NCI-H774 (cell line): ENCODE measurements at regions not wholly inside any gene's neighbourhood (a gene's known extent, or its start where the extent isn't known, plus 50 kb on each side); places are given as distances from the start of the nearest gene placed in this dataset.
"Not testable (repeated sequence)": the region's sequence is repeated elsewhere in the genome, so short reads cannot be mapped to it uniquely, and the experiment has no call there.

ENCODE experiments used
- DNase-seq: peaks from one replicate; lab custom pipeline; 2025; lab: John Stamatoyannopoulos, UW

DNA sequence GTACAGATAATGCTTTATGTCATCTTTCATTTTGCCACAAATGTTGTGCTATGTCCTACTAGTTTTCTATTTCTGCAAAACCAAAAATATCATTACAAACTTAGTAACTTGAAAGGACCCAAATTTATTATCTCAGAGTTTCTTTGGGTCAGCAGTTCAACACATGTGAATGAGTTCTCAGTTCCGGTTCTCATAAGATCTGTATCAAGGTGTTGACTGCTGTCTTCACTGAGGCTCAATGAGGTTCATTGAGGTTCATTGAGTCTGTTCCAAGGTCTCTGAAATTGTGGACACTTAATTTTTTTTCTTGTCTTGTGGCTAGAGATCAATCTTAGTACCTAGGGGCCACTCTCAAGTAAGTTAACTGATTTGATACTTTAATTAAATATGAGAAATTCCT is 525.1 kb upstream of the BRINP3 start:
- DNase-seq = no peak

- DNase-seq = no peak
These were observed 539.1 kb upstream of the BRINP3 start for GRCh38 chr1:191016765-191017164.

GRCh38 chr1:191022856-191023255 is 545.2 kb upstream of the BRINP3 start:
- DNase-seq = no peak

GRCh38 chr1:191025896-191026642 is 548.4 kb upstream of the BRINP3 start:
- DNase-seq = no peak

GRCh38 chr1:191026828-191027227 is 549.2 kb upstream of the BRINP3 start:
- DNase-seq = no peak

- no peak for DNase-seq
These were observed 556.5 kb upstream of the BRINP3 start for GRCh38 chr1:191034132-191034531.

DNA sequence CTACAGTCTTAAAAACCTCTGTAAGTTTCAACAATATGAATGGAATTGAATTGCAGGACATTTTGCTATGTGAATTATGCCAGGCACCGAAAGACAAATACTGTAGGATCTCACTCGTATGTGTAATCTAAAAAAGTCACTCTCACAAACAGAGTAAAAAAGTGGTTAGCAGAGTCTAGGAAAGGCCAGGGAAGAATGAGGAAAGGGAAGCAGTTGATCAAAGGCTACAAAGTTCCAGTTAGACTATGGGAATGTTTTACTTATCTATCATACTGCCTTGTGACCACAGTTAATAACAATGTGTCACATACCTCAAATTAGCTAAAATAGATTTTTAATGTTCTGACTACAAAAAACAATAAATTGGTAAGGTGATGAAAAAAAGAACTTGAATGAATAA is 565.4 kb upstream of the BRINP3 start:
- DNase-seq = no peak

GRCh38 chr1:191049781-191050180 is 572.1 kb upstream of the BRINP3 start:
- no peak for DNase-seq

GRCh38 chr1:191052888-191053287 is 575.2 kb upstream of the BRINP3 start:
- no peak for DNase-seq

DNA sequence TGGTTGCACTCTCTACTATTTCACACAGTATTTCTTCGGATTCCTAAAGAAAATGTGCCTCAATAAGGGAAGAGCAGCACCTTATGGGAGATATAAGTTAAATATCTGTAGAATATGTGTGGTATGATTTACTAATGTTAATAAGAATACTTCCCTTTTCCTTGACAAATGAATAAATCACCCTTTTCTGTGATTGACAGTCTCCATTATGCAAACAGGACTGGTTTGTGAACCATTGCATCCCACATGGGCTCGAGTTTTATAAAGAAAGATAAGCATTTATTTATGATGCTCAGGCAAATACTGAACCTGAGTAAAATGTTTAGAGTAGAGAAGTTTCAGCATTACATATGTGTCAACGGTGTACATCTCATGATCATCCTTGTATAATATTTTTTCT is 587.7 kb upstream of the BRINP3 start:
- DNase-seq = no peak

GRCh38 chr1:191065771-191066170 is 588.1 kb upstream of the BRINP3 start:
- no peak for DNase-seq

GRCh38 chr1:191074881-191075280 is 597.2 kb upstream of the BRINP3 start:
- DNase-seq = no peak

- not testable (repeated sequence) for DNase-seq
These were observed 605.4 kb upstream of the BRINP3 start for GRCh38 chr1:191083090-191083489.

GRCh38 chr1:191085121-191085520 is 607.5 kb upstream of the BRINP3 start:
- no peak for DNase-seq

GRCh38 chr1:191086910-191087309 is 609.2 kb upstream of the BRINP3 start:
- DNase-seq = no peak

- no peak for DNase-seq
These were observed 618.7 kb upstream of the BRINP3 start for GRCh38 chr1:191096405-191096804.

DNA sequence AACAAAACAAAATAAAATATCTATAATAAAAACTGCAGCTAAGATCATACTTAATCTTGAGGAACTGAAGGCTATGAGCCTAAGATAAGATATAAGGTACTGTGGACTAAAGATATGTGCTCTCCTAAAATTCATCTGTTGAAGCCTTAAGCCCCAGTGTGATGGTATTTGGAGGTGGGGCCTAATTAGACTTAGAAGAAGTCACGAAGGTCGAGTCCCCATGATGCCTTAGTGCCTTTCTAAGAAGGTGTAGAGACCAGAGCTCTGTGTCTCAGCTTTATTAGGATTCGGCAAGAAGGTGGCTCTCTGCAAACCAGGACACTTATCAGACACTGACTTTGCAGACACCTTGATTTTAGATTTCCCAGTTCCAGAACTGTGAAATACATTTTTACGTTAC is 622.0 kb upstream of the BRINP3 start:
- DNase-seq = no peak

DNA sequence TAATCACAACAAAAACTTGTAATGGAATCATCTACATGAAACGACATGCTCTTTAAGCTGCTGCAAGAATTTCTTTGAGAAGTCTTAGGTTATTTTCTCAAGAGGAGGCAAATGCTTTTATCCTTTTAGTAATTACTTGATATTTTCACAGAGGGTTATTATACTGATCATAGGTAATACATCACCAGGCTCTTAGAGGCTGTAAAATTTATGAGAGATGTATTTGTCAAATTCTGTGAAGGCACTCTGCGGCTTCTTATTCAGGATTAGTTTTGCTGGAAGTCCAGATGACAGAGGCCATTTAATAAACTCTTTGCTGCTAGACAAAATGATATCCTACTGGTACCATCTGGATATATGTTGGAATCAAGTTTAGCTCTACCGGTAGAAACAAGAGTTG is 624.3 kb upstream of the BRINP3 start:
- no peak for DNase-seq

DNA sequence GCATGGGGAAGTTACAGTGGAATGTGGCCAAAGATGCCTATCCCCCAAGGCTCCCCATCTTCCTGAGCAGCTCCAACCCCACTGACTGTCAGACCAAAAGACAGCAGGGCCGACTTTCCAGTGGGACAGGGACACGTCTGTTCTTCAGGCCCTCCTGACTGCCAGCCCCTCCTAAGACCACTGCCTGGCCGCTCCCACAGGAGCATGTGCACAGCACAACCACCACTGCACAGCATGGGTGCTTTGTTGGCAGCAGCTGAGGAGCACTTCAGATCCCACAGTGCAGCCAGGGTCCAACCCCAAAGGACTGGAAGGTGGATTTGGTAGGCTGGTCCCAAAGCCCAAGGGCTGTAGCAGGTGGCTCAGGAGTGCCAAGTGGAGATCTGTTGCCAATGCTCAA is 648.3 kb upstream of the BRINP3 start:
- DNase-seq = no peak

GRCh38 chr1:191134796-191135195 is 657.1 kb upstream of the BRINP3 start:
- no peak for DNase-seq

GRCh38 chr1:191140038-191140437 is 662.4 kb upstream of the BRINP3 start:
- DNase-seq = no peak

DNA sequence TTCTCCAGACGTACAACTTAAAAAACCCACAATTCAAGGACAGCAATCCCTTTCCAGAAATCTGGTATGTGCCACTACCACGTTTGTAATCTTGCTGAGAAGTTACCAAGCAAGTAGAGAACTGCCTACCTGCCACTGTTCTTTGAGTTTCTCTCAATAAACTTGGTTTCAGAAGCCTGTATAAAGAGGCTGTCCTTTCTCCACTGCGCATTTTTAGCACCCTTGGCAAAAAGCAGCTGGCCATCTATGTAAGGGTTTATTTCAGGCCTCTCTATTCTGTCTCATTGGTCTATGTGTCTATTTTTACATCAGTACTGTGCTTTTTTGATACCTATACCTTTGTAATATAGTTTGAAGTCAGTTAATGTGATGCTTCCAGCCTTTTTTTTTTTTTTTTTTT is 665.1 kb upstream of the BRINP3 start:
- no peak for DNase-seq

GRCh38 chr1:191145834-191146233 is 668.2 kb upstream of the BRINP3 start:
- no peak for DNase-seq

DNA sequence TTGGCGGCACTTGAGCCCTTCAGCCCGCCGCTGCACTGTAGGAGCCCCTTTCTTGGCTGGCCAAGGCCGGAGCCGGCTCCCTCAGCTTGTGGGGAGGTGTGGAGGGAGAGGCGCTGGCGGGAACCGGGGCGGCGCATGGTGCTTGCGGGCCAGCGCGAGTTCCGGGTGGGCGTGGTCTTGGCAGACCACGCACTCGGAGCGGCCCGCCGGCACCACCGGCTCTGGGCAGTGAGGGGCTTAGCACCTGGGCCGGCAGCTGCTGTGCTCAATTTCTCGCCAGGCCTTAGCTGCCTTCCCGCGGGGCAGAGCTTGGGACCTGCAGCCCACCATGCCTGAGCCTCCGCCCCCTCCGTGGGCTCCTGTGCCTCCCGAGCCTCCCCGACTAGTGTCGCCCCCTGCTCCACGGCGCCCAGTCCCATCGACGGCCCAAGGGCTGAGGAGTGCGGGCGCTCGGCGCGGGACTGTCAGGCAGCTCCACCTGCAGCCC is 673.7 kb upstream of the BRINP3 start:
- DNase-seq = no peak
